Left kidney (tissue), 1 donor: ENCODE measurements at regions not wholly inside any gene's neighbourhood (a gene's known extent, or its start where the extent isn't known, plus 50 kb on each side); places are given as distances from the start of the nearest gene placed in this dataset.

ENCODE experiments used
- DNase-seq: peaks from one replicate; pipeline ENCODE4 v3.0.0-alpha.2; 2013

- DNase-seq = no peak
These were observed 51.7 kb upstream of the TJP1 start for GRCh38 chr15:29873947-29874411.

DNA sequence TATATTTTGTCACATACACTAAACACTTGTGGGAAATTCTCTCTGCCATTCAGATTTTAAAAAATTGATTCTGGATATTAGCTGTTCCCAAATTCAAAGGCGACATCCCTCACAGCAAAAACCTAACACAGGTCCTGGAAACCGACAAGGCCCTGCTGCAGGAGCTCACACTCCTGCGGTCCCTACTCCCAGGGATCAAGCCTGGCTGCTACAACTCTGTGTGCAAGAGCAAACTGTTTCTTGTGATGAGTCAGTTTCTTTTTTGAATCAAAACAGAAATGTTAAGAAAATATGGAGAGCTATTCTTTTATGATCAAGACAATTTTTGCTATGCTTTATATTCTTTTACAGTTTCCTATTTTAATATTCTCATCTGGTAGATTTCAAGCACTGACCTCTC, 51.0 kb upstream of the TJP1 start:
- no peak for DNase-seq

GRCh38 chr15:29872716-29873115, 50.4 kb upstream of the TJP1 start:
- DNase-seq = no peak
